GM12872 (cell line): ENCODE measurements at regions not wholly inside any gene's neighbourhood (a gene's known extent, or its start where the extent isn't known, plus 50 kb on each side); places are given as distances from the start of the nearest gene placed in this dataset.

Experiments used
- CTCF ChIP-seq: IDR thresholded peaks from 3 replicates; pipeline ENCODE4 v1.5.1; 2011; ENCODE audit warnings: low read depth, mild to moderate bottlenecking, low read length, moderate library complexity; ENCODE audit not compliant: insufficient read depth

DNA sequence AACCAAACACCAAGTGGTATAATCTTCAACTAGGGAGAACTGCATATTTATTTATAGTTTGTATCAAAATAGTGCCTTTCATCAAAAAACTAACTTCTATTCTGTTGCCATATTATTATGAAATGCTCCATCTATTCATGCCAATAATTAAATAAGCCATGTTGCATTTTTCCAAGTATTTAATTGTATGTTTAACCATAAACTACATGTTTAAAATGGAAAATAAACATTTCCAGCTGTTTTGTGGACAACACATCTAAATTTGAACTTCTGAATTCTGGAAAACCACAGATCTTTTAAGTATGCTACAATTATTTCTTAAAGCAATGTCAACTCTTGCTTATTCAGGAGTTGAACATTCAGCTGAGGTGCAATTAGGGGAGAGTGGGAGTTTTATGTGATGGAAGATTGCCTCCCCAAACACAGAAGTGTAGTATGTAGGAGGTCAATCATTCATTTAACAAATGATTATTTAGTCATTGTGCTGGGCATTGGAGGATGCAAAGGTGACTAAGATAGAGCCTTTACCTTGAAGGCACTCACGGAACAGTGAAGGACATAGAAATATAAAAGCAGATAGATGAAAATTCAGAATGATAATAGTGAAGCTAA, 80.7 kb upstream of the PPP1R3C start:
- no peak for TF ChIP-seq CTCF

DNA sequence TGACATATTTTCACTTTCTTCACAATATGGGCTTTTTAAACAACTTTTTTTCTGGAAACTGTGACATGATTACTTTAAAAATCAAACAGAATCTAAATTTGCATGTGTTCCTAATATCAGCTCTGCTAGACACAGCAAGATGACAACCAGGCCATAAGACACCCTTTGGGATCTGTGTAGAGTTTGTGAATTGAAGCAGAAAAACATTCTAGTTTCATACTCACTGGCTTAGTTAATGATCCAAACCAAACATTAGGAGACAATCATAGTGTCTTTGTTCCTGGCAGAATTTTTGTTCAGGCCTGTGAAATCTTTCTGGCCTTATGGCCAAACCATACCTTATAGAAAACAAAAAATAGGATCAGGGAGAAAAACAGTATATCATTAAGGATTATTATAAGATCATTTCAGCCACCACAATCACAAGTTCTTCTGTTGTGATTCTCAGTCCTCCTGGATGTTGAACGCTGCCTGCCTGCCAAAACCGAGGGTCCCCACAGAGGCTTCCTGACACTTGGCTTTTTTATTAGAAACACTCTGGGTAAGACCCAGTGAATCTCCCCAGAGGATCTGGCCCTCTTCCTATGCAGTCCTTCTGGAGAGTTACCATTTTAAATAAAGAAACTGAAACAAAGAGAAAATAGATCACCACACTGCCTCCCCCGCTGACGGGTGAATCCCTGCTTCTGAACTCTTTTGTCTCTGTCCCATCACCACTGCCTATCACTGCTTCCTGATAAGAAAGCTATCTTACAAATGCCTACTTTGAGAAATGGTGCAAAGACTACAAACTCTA, 79.2 kb upstream of the PPP1R3C start:
- TF ChIP-seq CTCF, result no peak

- TF ChIP-seq CTCF, result no peak
These were observed 76.5 kb upstream of the PPP1R3C start for GRCh38 chr10:91709394-91709798.

GRCh38 chr10:91708174-91708861, 75.4 kb upstream of the PPP1R3C start:
- no peak for TF ChIP-seq CTCF

DNA sequence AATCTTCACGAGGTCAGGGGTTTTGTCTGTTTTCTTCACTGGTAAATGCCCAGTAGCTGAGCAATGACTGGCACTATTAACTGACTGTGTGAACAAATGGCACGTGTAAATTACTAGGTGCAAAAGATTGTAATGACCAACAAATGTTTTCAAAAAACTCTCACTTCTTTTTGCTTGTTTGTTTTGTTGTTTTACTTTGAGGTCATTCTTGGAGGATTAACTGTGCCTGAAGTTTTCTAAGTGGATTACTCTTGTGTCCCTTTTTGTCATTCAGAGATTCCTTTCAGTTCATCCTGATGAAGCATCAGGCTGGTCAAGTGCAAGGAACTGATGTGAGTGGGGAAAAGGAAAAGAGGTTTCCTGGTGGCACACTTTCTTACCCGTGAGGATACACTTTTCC, 74.4 kb upstream of the PPP1R3C start:
- no peak for TF ChIP-seq CTCF

GRCh38 chr10:91705948-91706670, 73.2 kb upstream of the PPP1R3C start:
- TF ChIP-seq CTCF, result no peak

DNA sequence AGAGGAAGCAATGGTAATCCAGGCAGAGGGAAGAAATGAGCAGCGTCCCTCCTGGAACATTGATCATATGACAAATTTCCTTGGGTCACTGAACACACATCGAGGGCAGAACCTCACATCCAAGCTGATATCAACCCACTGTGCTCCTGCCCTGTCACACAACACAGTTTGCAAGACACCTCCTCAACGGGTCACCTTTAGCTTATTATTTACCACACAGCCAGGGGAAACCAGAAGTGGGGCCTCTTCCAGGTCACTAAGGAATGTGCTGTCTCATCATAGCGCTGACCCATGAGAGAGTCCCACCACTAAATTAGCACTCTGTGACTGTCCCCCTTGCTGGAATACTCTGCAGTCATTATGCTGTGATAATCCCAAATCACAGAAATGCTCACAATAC, 69.7 kb upstream of the PPP1R3C start:
- TF ChIP-seq CTCF, result no peak
